HG03103 (cell line): ENCODE measurements at regions not wholly inside any gene's neighbourhood (a gene's known extent, or its start where the extent isn't known, plus 50 kb on each side); places are given as distances from the start of the nearest gene placed in this dataset.

Experiments used
- ATAC-seq: cut with Tn5 transposase; IDR thresholded peaks from one replicate; pipeline ENCODE4 v1.9.1; 2021; ENCODE audit warnings: low read depth; ENCODE audit not compliant: unreplicated experiment

- ATAC-seq = no peak
Observed at GRCh38 chr6:8535519-8535918, 100.2 kb upstream of the SLC35B3 start.

GRCh38 chr6:8530785-8531435 is 95.6 kb upstream of the SLC35B3 start:
- ATAC-seq = no peak

- no peak for ATAC-seq
Observed at GRCh38 chr6:8529250-8529649, 93.9 kb upstream of the SLC35B3 start.

DNA sequence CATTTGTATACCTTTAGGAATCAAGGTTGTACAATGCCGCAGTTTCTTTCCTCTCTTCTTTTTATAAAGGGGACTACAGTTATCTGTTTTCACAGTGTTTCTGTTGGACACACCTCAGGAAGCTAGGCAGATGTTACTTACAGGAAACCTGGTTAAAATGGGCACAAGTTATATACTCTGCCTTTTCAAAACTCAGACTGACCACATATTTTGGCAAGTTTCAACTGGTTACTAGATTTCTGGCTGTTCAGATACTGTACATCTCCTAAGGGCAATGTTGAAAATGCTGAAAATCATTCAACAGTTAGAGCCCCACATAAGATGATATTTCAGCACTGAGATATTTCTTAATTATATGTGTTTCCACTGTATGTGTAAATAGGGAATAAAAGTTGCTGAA is 92.5 kb upstream of the SLC35B3 start:
- no peak for ATAC-seq

DNA sequence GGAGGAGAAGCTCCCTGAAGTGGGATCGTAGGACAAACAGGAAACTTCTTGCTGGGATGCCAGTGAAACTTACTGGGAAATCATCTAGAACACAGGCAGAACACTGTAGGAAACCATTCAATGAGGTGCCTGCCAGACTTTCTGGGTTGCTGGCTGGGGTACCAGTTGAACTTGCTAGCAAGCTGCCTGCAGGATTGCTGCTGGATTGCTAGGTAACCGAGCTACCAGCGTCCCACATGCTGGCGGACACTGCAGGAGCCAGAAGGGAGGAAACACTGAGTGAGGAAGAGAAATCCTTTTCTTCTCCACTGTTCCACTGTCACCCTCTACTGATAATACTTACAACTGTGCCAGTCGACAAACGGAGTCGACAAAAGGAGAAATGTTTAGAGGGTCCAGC is 91.3 kb upstream of the SLC35B3 start:
- no peak for ATAC-seq

- no peak for ATAC-seq
Observed at GRCh38 chr6:8525370-8525769, 90.0 kb upstream of the SLC35B3 start.

DNA sequence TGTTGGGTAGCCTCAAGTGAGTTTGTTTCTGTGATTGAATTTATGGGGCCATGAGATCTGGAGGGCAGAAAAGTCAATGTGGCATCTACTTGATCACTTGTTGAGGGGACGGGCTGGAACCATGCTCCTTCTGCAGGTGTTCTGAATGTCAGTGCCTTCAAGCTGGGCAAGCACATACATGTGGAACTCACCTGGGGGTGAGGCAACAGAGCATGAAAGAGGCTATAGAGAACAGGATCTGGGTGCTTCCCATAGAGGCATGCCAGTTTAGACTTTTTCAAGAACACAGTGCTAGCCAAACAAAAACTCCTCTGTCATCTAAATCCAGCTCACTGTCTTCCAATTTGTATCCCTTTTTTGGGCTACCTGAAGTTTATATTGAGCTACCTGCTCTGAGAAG is 77.8 kb upstream of the SLC35B3 start:
- ATAC-seq = no peak

GRCh38 chr6:8507286-8507685 is 71.9 kb upstream of the SLC35B3 start:
- no peak for ATAC-seq

- no peak for ATAC-seq
Observed at GRCh38 chr6:8506126-8506525, 70.8 kb upstream of the SLC35B3 start.

DNA sequence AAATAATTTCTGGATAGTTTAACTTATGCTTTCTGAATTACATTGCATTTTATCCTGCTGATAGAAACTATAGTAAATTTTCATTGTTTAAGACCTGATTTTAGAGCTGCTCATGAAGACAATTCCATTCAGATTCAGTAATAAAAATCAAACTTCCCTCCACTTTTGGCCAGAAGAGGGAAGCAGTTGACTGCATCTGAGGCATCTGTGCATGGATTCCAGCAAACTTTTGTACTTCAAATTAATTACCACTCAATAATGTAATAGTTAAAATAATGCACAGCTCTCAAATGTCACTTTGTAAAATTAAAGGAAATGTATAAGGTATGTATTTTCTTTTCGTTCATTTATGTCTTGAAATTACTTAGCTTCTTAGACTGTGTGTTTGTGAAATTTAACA is 64.2 kb upstream of the SLC35B3 start:
- no peak for ATAC-seq

DNA sequence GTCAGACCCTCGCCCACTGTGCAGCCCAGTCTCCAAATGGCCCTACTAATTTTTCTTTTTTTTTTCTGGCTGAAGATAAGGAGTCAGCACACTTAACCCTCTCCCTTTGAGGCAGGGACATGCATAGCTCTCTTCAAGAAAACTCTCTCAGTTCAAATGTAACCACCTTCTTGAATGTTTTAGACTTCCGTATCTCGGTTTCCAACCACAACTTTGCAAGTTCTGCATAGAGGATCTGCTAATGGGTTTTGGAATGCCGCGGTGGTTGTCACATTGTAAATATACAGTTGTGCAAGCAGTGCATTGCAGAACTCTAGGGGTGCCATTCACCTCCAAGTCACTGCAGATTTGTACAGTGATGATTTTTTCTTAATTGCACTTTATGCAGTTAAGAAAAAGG is 59.4 kb upstream of the SLC35B3 start:
- ATAC-seq = no peak

GRCh38 chr6:8492536-8493133 is 57.3 kb upstream of the SLC35B3 start:
- no peak for ATAC-seq
